GM18498 (cell line): ENCODE measurements at regions not wholly inside any gene's neighbourhood (a gene's known extent, or its start where the extent isn't known, plus 50 kb on each side); places are given as distances from the start of the nearest gene placed in this dataset.
"Not testable (repeated sequence)": the region's sequence is repeated elsewhere in the genome, so short reads cannot be mapped to it uniquely, and the experiment has no call there.

ENCODE experiments used
- ATAC-seq: cut with Tn5 transposase; IDR thresholded peaks from one replicate; pipeline ENCODE4 v1.9.1; 2021; ENCODE audit warnings: mild to moderate bottlenecking, moderate library complexity; ENCODE audit not compliant: unreplicated experiment

DNA sequence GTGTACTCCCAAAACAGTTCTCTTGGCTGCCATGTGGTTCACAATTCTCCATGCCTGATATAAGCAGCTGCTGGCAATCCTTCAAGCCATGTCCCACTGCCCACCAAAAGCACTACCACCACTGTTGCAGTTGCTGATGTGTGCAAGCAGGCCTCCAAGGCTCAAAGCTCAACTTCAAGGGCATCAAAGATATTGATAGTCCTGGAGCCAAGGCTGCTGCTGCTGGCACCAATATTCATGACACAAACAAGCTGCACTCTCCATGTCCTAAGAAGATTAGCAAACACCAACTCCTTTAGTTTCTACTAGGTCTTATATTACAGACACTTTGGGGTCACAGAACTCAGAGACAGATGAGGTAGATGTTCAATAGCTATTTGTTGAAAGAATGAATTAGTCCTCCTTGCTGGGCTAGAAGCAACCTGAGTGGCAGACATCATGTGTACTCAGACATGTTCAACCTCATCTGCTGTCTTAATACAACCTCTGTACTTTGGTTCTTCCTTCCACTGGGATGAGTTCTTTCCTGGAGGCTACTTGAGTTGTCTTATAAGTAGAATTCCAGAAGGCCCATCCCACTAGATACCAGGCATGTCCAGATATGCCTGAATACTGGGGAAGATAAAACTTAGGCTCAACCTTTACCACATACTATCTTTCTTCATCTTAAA lies 104.5 kb upstream of the UGP2 start:
- ATAC-seq, result no peak

DNA sequence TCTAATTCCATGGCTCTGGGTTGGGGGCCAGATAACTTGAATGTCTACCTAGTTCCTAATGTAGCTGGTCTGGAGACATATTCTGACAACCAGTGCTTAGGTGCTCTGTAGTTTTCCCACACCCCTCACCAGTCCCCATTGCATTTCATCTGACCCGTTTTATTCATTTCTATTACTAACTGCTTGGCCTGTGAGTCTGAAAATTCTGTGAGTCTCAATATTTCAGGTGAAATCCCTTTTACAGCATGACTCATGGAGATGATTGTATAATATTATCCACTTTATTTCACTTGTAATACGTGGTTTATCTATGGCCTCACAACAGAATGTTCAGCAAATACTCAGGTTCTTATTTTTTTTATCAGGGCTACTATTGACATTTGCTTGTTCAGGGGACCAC lies 103.7 kb upstream of the UGP2 start:
- no peak for ATAC-seq

DNA sequence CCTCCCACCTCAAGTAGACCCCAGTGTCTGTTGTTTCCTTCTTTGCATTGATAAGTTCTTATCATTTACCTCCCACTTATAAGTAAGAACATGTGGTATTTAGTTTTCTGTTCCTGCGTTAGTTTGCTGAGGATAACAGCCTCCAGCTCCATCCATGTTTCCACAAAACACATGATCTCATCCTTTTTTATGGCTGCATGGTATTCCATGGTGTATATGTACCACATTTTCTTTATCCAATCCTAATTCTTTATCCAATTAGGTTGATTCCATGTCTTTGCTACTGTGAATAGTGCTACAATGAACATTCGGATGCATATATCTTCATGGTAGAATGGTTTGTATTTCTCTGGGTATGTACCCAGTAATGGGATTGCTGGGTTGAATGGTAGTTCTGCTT lies 102.5 kb upstream of the UGP2 start:
- not testable (repeated sequence) for ATAC-seq

DNA sequence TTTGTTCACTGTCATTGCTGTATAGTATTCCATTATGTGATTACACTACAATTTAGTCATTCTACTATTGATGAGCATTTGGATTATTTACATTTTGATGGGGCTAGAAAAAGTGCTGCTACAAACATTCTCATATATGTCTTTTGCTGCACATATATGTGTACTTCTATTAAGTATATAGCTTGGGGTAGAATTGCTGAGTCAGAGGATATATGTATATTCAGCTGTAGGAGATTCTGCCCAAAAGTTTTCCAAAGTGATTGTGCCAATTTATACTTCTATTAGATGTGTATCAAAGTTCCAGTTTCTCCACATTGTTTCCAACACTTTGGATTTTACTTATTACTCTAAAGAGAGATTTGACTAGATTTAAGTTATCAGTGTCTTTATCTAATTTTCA lies 101.7 kb upstream of the UGP2 start:
- ATAC-seq, result no peak

DNA sequence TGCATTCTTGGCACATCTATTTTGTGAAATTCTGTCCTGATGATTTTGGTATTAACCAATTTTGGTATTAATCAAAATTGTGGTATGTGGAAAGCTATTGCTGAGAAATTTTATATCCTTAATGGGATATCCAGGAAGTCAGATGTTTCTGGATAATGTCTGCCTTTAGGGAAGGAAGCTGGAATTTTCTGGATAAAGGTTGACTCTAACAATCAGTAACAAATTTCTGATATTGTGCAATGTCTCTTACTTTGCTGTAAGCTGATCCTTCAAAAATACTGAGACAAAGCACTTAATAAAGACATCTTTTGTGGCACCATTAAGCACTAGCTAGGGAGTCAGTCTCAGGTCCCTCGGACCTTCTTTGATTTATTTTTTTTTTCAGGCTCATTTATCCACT lies 100.8 kb upstream of the UGP2 start:
- ATAC-seq, result no peak

DNA sequence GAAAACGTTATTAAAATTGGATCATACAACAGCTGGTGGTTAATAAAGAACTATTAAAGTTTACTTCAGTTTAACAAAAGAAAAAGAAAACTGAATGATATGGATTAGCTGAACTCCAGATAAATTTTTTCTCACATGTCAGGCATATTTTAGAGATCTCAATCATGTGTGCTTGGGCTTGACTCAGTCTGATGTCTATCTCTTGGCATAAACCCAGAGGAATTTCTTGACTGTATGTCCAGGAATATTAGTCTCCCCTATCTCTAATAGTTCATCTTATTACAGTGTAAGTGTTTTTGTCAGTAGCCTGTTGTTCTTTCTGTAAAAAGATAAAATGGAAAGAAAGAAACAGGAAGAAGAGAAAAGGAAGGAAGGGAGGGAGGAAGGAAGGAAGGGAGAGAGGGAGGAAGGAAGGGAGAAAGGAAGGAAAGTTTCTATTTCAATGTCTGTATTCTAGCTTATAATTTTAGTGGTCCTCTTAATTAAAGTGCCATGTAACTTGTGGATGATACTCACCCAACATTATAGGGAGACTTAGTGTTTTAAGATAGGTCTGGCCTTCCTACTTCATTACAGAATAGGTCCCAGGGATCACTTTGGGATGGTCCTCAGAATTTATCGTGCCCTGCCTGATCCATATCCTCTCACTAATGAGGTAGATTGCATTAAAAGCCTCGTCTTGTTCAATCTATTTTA lies 99.7 kb upstream of the UGP2 start:
- ATAC-seq, result no peak

DNA sequence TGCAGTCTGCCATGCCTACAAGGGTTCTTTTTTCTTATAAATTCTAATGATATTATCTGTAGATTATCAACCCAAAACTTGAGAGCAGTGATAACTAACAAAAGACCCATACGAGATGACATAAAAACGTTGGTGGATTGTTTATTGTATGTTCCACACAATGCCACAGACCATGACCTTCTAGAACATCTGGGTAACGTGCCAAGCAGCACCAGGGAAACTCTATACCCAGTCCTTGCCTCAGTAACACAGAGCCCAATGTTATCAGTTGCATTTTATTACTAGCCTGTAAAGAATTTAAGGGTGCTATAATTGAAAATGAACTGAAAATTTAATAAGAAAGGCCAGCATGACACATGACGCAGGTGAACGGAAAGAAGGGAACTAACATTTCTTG lies 99.1 kb upstream of the UGP2 start:
- no peak for ATAC-seq

DNA sequence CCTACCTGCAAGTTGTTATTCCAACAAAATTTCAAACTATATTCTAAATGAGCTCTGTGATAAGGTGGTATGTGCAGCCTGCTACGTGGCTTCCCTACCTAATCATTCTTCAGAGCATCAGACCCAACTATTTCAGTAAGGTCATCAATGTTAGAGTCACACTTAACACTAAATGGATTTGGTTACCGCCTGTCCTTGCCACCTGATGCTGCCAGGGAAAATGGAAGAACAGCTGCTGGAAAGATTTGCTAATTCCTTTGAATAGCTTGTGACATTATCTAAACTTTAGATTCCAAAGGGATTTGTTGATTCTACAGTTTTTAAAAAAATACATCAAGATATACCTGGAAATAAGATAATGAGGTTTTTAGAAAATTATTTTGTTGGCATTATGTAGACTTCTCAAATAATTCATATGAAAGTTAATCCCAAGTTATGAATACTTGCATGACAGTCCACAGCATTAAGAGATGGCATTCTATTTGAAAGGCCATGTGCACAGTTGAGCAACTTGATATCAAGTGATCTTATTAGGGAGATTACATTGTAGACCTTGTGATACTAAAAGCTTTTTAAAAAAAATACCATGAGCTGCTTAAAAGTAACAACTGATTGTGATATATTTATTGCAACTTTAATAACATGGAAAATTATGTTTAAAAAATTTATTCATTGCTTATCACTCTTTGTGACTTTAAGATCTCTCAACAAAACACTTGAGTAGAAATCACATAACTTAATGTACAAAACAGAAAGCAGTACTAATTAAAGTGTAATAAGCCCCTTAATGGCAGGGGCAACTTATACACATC lies 98.3 kb upstream of the UGP2 start:
- no peak for ATAC-seq

DNA sequence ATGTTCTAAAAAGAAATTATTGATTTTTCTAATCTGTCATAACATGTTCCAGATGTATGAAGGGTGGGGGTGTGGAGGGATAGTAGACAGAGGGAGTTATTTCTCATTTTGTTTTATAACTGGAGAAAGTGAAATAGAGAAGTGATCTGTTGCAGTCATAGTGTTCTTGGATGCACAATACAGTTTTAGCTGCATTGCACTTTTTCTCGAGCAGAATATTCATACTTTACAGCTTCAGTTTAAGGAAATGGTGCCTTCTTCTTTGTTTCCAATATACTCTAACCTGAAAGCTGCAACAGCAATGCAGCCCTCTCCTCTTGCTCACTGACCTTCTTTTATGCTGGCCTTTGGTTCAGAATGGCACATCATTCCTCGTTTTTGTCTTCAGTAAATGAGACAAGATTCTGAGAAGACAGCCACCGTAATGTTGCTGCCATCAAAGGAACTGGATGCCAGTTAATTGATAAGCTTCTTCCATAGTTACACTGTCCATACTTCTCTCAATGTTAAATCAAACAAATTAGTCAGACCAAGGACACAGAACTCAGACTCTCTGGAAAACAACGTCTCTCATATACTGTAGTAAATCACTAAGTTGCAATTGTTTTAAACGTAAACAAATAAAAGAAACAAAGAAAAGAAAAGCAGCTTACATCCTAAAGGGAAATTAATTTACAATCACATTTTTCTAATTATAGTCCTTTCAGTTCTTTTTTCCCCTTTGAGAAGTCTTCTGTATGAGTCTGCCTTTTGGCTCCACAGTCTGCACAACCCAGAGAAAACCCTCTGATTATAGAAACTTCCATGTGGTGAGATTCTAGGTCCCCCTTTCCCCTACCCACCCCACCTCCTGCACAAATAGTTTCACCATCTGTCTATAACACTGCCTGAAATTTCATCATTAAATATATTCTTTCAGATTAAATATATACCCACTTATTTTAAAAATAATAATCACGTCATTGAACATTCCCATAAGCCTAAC lies 97.4 kb upstream of the UGP2 start:
- ATAC-seq, result no peak

DNA sequence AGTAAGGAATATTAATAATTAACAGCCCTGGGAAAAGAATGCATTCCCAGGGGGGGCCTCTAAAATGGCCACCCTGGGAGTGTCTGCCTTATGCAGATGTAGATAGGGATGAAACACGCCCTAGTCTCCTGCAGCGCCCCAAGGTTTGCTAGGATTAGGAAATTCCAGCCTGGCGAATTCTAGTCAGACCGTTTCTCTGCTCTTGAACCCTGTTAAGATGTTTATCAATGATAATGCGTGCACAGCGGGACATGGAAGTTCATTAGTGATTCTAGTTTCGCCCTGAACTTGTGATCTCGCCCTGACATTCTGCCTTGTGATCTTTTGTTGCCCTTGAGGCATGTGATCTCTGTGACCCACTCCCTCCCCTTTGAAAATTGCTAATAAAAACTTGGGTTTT lies 95.1 kb upstream of the UGP2 start:
- ATAC-seq, result not testable (repeated sequence)

DNA sequence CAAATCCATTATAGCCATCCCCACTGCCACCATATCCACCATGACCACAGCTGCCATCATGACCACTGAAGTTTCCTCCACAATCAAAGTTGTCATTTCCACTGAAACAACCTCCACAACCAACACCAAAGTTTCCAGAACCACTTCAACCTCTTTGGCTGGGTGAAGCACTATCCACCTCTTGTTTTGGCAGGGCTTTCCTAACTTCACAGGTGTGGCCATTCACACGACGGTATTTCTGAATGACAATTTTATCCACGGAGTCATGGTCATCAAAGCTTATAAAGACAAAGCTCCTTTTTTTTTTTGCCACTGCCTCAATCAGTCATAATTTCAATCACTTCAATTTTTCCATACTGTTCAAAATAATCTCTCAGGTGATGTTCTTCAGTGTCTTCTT lies 89.8 kb upstream of the UGP2 start:
- ATAC-seq, result no peak

DNA sequence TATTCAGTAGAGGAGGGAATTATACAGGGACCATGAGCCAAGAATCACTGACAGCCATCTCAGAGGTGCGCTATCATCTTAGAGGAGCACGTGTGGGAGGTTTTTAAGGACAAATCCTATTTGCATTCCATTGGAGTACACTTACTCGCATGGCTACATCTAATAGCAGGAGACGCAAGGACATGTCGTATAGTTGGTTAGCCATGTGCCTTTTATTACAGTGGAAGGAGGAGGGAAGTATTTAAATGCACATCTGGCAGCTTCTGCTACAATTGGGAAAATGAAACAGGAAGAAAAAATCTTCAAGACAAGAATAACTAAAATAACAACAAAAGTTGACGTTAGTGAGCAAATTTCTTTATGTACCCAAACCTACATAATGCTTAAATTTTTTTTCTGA lies 86.5 kb upstream of the UGP2 start:
- no peak for ATAC-seq

DNA sequence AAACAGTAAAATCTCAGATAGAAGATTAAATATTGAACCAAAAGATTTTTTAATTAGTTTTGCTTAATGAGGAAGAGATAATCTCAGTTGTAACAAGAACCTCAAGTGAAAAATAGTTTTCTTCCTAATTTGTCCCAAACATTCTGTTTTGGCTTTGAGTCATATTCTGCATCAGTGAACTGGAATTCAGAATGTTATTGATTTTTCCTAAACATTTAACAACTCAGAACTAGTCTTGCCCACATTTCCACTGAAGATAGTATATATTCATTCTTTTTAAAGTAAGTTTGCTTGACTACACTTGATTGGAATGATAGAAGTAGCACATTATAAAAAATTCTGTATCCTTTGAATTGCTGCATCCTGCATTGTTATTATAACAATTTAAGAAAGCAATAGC lies 85.7 kb upstream of the UGP2 start:
- no peak for ATAC-seq

DNA sequence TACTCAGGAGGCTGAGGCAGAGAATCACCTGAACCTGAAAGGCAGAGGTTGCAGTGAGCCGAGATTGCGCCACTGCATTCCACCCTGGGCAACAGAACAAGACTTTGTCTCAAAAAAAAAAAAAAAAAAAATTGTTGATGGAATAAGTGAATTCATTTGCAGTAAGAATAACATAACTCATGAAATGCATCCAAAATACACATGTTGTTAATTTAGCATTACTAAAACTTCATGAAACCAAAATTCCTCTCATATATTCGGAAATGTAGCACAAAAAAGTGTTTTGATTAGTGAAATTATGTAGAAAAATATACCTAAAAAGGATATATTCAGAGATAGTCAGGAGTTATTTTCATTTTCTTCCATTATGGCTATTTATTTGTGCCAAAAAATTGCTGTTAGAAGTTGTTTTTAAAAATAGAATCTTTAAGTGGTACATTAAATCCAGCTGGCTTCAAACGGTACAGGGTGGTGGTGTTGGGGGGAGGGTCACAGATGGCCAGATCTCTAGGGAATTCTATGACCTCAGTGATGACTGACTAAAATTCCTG lies 78.2 kb upstream of the UGP2 start:
- ATAC-seq, result no peak

DNA sequence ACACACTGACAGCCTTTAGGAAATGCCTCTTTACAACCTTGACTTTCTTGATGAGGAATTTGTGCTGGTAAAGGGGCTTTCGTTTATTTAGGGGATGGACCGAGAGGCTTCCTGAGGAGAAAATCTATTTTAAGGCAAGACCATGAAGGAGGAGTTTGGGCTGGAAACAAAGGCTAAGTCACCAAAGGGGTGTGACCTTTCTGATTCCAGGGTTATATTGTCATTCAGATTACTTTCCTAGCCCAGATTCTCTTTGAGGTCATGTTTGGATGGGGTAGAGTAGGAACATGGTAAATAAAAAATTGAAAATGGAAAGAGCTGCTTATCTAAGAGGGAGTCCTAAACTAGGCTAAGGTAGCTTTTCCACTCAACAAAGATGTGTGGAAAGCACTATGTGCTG lies 77.1 kb upstream of the UGP2 start:
- no peak for ATAC-seq

DNA sequence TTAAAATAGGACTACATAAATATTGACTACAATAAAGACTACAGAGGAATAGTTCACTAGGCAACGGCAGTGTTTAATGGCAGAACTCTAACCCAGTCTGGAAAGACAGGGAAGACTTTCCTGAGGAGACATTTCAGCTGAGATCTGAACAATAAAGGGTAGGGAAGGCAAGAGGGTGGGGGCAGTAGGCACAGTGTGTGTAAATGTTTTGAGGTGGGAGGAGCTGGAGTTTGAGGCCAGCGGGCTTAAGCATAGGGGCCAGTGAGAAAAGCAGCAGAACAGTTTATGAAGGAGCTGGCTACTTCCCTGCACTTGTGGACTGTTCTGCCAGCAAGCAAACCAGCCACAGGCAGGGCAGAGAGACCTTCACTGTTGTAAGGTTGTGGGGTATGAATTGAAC lies 76.6 kb upstream of the UGP2 start:
- ATAC-seq, result no peak

DNA sequence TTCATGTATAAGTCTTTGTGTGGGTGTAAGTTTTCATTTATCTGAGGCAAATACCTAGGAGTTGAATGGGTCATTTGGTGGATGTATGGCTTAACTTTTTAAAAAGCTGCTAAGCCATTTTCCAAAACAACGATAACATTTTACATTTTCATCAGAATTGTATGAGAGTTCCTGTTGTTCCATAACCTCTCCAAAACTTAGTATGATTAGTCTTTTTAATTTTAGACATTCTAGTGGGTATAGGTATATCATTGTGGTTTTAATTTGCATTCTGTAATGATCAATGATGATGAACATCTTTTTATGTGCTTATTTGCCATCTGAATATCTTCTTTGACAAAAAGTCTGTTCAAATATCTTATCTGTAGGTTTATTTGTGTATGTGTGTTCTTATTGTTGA lies 74.4 kb upstream of the UGP2 start:
- no peak for ATAC-seq

DNA sequence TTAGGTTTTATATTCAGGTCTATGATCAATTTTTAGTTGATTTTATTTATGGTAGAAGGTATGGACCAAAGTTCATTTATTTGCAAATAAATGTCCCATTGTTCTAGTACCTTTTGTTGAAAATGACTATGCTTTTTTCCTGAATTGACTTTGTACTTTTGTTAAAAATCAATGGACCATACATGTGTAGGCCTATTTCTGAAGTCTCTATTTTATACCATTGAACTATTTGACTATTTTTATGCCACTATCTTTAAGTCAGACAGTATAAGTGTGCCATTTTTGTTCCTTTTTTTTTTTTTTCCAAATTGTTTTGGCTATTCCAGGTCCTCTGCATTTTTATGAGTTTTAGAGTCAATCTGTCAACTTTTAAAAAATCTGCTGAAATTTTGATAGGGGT lies 73.6 kb upstream of the UGP2 start:
- no peak for ATAC-seq

DNA sequence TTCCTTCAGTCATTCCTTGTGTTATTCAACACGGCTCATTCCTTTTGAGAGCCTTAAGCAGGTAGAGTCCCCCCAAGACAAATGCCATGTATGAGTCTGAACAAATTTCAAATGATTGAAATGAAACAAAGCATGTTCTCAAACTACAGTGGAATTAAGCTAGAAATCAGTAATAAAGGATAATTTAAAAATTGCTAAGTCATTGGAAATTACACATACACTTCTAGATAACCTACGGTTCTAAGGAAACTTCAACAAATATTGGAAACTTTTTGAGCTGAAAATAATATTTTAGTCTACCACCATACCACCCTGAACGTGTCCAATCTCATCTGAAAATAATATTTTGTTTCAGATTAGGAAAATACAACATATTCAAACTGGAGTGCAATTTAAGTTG lies 71.8 kb upstream of the UGP2 start:
- no peak for ATAC-seq

DNA sequence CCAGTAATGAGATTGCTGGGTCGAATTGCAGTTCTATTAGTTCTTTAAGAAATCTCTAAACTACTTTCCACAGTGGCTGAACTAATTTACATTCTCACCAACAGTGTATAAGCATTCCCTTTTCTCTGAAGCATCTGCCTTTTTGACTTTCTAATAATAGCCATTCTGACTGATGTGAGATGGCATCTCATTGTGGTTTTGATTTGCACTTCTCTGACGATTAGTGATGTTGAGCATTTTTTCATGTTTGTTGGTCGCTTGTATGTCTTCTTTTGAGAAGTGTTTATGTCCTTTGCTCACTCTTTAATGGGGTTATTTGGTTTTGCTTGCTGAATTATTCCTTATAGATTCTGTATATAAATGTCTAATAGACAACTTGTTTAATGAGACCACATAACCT lies 69.6 kb upstream of the UGP2 start:
- ATAC-seq, result no peak

DNA sequence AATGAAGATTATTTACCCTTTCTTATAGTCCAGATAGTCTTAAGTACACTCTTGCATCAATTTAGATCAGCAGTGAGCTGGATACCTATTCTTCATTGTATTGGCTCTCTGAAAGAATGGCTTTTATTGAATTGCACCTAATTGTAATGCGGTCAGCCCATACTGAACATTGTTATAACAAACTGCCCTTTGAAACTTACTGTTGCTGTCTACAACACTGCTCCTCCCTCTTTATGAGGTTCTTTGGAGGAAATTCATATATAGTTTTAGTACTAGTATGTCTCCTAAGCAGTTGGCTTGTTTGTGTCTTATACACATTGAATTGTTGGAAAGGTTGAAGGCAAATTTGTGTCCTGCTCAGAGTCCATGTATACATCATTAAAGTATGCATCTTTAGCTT lies 66.5 kb upstream of the UGP2 start:
- no peak for ATAC-seq
